ENCODE measurements at regions not wholly inside any gene's neighbourhood (a gene's known extent, or its start where the extent isn't known, plus 50 kb on each side); places are given as distances from the start of the nearest gene placed in this dataset.

GRCh38 chr2:104758199-104758620 is 95.7 kb upstream of the POU3F3 start:
- H3K4me3 ChIP-seq (ENCODE audit: insufficient read depth, low read length, poor library complexity, severe bottlenecking): no peak overlapping the region

GRCh38 chr2:104762031-104762430 is 91.9 kb upstream of the POU3F3 start:
- no peak overlapping the region for H3K4me3 ChIP-seq (ENCODE audit: insufficient read depth, low read length, poor library complexity, severe bottlenecking)
- no peaks in the 10 kb centered on the region for H3K9me2 ChIP-seq (replicated peaks; ENCODE audit: insufficient read depth, low read length)
- H4K20me1 ChIP-seq (ENCODE audit: low read depth, low read length): no peaks in the 10 kb centered on the region
- no peaks in the 10 kb centered on the region for H3K9me3 ChIP-seq (ENCODE audit: insufficient read depth, low read length)
- H3K4me2 ChIP-seq (ENCODE audit: low read depth, low read length, poor library complexity, severe bottlenecking): no peak overlapping the region
- no peak for TF ChIP-seq EZH2phosphoT487 (conservative IDR thresholded peaks at IDR 0.05; ENCODE audit: low read length)
- TF ChIP-seq, protein P1, sequence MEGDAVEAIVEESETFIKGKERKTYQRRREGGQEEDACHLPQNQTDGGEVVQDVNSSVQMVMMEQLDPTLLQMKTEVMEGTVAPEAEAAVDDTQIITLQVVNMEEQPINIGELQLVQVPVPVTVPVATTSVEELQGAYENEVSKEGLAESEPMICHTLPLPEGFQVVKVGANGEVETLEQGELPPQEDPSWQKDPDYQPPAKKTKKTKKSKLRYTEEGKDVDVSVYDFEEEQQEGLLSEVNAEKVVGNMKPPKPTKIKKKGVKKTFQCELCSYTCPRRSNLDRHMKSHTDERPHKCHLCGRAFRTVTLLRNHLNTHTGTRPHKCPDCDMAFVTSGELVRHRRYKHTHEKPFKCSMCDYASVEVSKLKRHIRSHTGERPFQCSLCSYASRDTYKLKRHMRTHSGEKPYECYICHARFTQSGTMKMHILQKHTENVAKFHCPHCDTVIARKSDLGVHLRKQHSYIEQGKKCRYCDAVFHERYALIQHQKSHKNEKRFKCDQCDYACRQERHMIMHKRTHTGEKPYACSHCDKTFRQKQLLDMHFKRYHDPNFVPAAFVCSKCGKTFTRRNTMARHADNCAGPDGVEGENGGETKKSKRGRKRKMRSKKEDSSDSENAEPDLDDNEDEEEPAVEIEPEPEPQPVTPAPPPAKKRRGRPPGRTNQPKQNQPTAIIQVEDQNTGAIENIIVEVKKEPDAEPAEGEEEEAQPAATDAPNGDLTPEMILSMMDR (IDR thresholded peaks at IDR 0.05; ENCODE audit: insufficient read depth, low read length, poor library complexity, severe bottlenecking): no peak
- H3F3A ChIP-seq (ENCODE audit: insufficient read depth): no peaks in the 10 kb centered on the region
- no peaks in the 10 kb centered on the region for H3K79me2 ChIP-seq (ENCODE audit: insufficient read depth, low read length)
- no peak overlapping the region for H2AFZ ChIP-seq (ENCODE audit: low read depth, low read length, severe bottlenecking)
- no peak overlapping the region for H3K27ac ChIP-seq (ENCODE audit: low read depth, low read length)
- no peak overlapping the region for H3K9ac ChIP-seq (ENCODE audit: low read length)
- H3K36me3 ChIP-seq (ENCODE audit: low read length): no peaks in the 10 kb centered on the region
- H3K27me3 ChIP-seq (ENCODE audit: low read length): no peaks in the 10 kb centered on the region

More at GRCh38 chr2:104758199-104758620, 95.7 kb upstream of the POU3F3 start:
- no peak overlapping the region for H3K27ac ChIP-seq (ENCODE audit: low read depth, low read length)
- H4K20me1 ChIP-seq (ENCODE audit: low read depth, low read length): no peaks in the 10 kb centered on the region
- H3K79me2 ChIP-seq (ENCODE audit: insufficient read depth, low read length): no peaks in the 10 kb centered on the region
- no peak overlapping the region for H2AFZ ChIP-seq (ENCODE audit: low read depth, low read length, severe bottlenecking)
- TF ChIP-seq EZH2phosphoT487 (conservative IDR thresholded peaks at IDR 0.05; ENCODE audit: low read length): no peak
- TF ChIP-seq, protein P1 (IDR thresholded peaks at IDR 0.05; ENCODE audit: insufficient read depth, low read length, poor library complexity, severe bottlenecking): no peak
- H3K27me3 ChIP-seq (ENCODE audit: low read length): no peaks in the 10 kb centered on the region
- H3K36me3 ChIP-seq (ENCODE audit: low read length): no peaks in the 10 kb centered on the region
- H3K9me2 ChIP-seq (replicated peaks; ENCODE audit: insufficient read depth, low read length): no peaks in the 10 kb centered on the region
- no peak overlapping the region for H3K9ac ChIP-seq (ENCODE audit: low read length)
- no peaks in the 10 kb centered on the region for H3K9me3 ChIP-seq (ENCODE audit: insufficient read depth, low read length)
- no peak overlapping the region for H3K4me2 ChIP-seq (ENCODE audit: low read depth, low read length, poor library complexity, severe bottlenecking)
- H3F3A ChIP-seq (ENCODE audit: insufficient read depth): no peaks in the 10 kb centered on the region

DNA sequence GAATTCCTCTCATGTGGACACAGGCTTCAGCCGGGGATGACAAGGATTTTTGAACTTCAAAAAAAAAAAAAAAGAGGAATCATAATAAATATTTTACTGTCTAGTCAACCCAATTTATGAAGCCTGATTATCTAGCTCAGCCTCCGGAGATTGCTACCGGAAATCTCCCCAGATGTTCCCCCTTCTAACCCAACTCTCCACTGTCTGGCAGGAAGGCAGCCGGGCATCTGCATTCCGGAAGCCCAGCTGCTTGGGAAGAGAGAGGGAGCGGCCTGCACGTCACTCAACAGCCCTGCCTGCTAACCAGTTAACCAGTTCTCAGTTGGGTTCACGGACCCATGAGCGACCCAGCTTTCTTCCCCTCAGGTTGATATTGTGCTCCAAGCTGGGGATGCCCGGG is 87.2 kb upstream of the POU3F3 start:
- Histone ChIP-seq H3K27ac (ENCODE audit: low read depth, low read length) (no peak overlapping the region), H3K36me3 (ENCODE audit: low read length) (no peaks in the 10 kb centered on the region), H3K4me2 (ENCODE audit: low read depth, low read length, poor library complexity, severe bottlenecking) (no peak overlapping the region), H3K27me3 (ENCODE audit: low read length) (no peaks in the 10 kb centered on the region), H2AFZ (ENCODE audit: low read depth, low read length, severe bottlenecking) (no peak overlapping the region), H3K9me3 (ENCODE audit: insufficient read depth, low read length) (no peaks in the 10 kb centered on the region), H3K9ac (ENCODE audit: low read length) (no peak overlapping the region), H3K4me3 (ENCODE audit: insufficient read depth, low read length, poor library complexity, severe bottlenecking) (no peak overlapping the region), H4K20me1 (ENCODE audit: low read depth, low read length) (no peaks in the 10 kb centered on the region), H3K9me2 (replicated peaks; ENCODE audit: insufficient read depth, low read length) (no peaks in the 10 kb centered on the region), H3F3A (ENCODE audit: insufficient read depth) (no peaks in the 10 kb centered on the region), H3K79me2 (ENCODE audit: insufficient read depth, low read length) (no peaks in the 10 kb centered on the region)
- TF ChIP-seq, protein P1 (IDR thresholded peaks at IDR 0.05; ENCODE audit: insufficient read depth, low read length, poor library complexity, severe bottlenecking): no peak
- no peak for TF ChIP-seq EZH2phosphoT487 (conservative IDR thresholded peaks at IDR 0.05; ENCODE audit: low read length)
